GM12878 (cell line): ENCODE measurements at regions not wholly inside any gene's neighbourhood (a gene's known extent, or its start where the extent isn't known, plus 50 kb on each side); places are given as distances from the start of the nearest gene placed in this dataset.

Source experiments
- CREM ChIP-seq: IDR thresholded peaks from 2 replicates; pipeline ENCODE4 v1.6.1; 2014; ENCODE audit warnings: antibody characterized with exemption, low read depth
- FOS ChIP-seq: IDR thresholded peaks from 3 replicates; pipeline ENCODE4 v1.6.1; 2011; ENCODE audit warnings: borderline replicate concordance; ENCODE audit not compliant: insufficient read length; ENCODE audit errors: extremely low read depth
- HCFC1 ChIP-seq: fragments of 150-350 bp; IDR thresholded peaks from 2 replicates; pipeline ENCODE4 v1.6.1; 2014; ENCODE audit warnings: low read length
- IRF5 ChIP-seq: fragments of 450-650 bp; IDR thresholded peaks from 2 replicates; pipeline ENCODE4 v1.6.1; 2017; ENCODE audit warnings: borderline replicate concordance
- MYC ChIP-seq: IDR thresholded peaks from 2 replicates; pipeline ENCODE4 v1.6.1; 2011; ENCODE audit warnings: mild to moderate bottlenecking, low read length, moderate library complexity, inconsistent platforms; ENCODE audit not compliant: insufficient read depth, insufficient replicate concordance, insufficient read length, severe bottlenecking
- SIX5 ChIP-seq: IDR thresholded peaks from 2 replicates; pipeline ENCODE4 v1.6.1; 2011; ENCODE audit warnings: mild to moderate bottlenecking, low read depth, low read length, moderate library complexity; ENCODE audit not compliant: severe bottlenecking
- ZNF622 ChIP-seq: fragments of 450-650 bp; IDR thresholded peaks from 2 replicates; pipeline ENCODE4 v1.6.1; 2017; ENCODE audit warnings: mild to moderate bottlenecking, inconsistent platforms
- TF ChIP-seq, protein P1 (sequence below): fragments of 450-650 bp; IDR thresholded peaks from 2 replicates; pipeline ENCODE4 v1.6.1; 2016; ENCODE audit warnings: mild to moderate bottlenecking, moderate library complexity, borderline replicate concordance
- TF ChIP-seq, protein P2 (sequence below): fragments of 450-650 bp; formaldehyde crosslinking; IDR thresholded peaks from 2 replicates; pipeline ENCODE4 v1.5.0; 2022; ENCODE audit warnings: mild to moderate bottlenecking, missing genetic modification characterization
- TF ChIP-seq, protein P3 (sequence below): IDR thresholded peaks from 2 replicates; pipeline ENCODE4 v1.6.1; 2012; ENCODE audit warnings: low read depth, low read length, improper control_type of control experiment

DNA sequence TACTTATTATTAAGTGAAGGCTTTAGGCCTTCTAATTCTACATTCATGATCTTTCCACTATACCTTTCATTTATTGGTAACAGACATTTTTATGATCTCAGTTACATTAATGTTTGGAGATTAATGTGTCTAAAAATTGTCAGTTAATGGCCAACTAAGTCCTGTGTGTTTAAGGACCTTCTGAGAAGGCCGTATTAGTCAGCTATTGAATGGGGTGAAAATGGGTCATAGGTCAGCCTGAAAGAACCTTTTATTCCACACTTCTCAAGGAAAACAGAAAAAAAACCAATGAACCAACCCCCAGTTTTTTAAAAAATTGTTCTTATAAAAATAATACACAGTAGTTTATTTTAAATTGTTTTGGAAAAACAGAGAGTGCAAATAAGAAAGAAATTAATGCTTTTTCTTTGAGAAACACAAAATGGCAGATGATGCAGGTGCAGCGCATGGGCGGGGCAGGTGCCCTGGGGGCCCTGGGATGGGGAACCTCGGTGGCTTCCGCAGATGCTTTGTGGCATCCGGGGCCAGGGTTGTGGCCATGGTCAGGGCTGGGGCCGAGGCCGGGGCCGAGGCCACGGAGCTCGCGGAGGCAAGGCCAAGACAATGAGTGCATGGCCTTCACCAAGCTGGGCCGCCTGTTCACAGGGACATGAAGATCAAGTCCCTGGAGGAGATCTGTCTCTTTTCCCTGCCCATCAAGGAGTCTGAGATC, 141.9 kb downstream of the SPATA31D1 start (continued):
- TF ChIP-seq, protein P1, sequence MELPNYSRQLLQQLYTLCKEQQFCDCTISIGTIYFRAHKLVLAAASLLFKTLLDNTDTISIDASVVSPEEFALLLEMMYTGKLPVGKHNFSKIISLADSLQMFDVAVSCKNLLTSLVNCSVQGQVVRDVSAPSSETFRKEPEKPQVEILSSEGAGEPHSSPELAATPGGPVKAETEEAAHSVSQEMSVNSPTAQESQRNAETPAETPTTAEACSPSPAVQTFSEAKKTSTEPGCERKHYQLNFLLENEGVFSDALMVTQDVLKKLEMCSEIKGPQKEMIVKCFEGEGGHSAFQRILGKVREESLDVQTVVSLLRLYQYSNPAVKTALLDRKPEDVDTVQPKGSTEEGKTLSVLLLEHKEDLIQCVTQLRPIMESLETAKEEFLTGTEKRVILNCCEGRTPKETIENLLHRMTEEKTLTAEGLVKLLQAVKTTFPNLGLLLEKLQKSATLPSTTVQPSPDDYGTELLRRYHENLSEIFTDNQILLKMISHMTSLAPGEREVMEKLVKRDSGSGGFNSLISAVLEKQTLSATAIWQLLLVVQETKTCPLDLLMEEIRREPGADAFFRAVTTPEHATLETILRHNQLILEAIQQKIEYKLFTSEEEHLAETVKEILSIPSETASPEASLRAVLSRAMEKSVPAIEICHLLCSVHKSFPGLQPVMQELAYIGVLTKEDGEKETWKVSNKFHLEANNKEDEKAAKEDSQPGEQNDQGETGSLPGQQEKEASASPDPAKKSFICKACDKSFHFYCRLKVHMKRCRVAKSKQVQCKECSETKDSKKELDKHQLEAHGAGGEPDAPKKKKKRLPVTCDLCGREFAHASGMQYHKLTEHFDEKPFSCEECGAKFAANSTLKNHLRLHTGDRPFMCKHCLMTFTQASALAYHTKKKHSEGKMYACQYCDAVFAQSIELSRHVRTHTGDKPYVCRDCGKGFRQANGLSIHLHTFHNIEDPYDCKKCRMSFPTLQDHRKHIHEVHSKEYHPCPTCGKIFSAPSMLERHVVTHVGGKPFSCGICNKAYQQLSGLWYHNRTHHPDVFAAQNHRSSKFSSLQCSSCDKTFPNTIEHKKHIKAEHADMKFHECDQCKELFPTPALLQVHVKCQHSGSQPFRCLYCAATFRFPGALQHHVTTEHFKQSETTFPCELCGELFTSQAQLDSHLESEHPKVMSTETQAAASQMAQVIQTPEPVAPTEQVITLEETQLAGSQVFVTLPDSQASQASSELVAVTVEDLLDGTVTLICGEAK = no peak
- TF ChIP-seq IRF5 (no peak), FOS (no peak), SIX5 (no peak), MYC (no peak), CREM (no peak), ZNF622 (no peak), HCFC1 (no peak)
- TF ChIP-seq, protein P2, sequence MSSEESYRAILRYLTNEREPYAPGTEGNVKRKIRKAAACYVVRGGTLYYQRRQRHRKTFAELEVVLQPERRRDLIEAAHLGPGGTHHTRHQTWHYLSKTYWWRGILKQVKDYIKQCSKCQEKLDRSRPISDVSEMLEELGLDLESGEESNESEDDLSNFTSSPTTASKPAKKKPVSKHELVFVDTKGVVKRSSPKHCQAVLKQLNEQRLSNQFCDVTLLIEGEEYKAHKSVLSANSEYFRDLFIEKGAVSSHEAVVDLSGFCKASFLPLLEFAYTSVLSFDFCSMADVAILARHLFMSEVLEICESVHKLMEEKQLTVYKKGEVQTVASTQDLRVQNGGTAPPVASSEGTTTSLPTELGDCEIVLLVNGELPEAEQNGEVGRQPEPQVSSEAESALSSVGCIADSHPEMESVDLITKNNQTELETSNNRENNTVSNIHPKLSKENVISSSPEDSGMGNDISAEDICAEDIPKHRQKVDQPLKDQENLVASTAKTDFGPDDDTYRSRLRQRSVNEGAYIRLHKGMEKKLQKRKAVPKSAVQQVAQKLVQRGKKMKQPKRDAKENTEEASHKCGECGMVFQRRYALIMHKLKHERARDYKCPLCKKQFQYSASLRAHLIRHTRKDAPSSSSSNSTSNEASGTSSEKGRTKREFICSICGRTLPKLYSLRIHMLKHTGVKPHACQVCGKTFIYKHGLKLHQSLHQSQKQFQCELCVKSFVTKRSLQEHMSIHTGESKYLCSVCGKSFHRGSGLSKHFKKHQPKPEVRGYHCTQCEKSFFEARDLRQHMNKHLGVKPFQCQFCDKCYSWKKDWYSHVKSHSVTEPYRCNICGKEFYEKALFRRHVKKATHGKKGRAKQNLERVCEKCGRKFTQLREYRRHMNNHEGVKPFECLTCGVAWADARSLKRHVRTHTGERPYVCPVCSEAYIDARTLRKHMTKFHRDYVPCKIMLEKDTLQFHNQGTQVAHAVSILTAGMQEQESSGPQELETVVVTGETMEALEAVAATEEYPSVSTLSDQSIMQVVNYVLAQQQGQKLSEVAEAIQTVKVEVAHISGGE = no peak
- TF ChIP-seq, protein P3, sequence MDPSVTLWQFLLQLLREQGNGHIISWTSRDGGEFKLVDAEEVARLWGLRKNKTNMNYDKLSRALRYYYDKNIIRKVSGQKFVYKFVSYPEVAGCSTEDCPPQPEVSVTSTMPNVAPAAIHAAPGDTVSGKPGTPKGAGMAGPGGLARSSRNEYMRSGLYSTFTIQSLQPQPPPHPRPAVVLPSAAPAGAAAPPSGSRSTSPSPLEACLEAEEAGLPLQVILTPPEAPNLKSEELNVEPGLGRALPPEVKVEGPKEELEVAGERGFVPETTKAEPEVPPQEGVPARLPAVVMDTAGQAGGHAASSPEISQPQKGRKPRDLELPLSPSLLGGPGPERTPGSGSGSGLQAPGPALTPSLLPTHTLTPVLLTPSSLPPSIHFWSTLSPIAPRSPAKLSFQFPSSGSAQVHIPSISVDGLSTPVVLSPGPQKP = no peak
